ENCODE measurements at regions not wholly inside any gene's neighbourhood (a gene's known extent, or its start where the extent isn't known, plus 50 kb on each side); places are given as distances from the start of the nearest gene placed in this dataset.
A peak's percentile ranks its signal among the peaks of the same experiment; 100 is the strongest.

DNA sequence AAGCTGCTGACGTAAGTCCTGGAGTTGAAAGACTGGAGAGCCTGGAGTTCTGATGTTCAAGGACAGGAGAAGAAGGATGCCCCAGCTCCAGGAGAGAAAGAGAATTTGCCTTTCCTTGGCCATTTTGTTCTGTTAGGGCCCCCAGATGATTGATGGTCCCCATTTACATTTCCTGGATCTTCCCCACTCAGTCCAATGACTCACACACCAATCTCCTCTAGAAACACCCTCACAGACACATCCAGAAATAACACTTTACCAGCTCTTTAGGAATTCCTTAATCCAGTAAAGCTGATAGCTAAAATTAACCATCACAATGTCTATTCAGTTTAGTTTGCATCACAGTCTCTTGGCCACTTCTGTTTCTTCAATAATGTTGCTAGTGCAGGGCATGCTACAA, 260.2 kb upstream of the IRAK1BP1 start:
- H3K4me1 ChIP-seq (ENCODE audit: insufficient read depth, low read length, poor library complexity, severe bottlenecking), result no peaks in the 10 kb centered on the region
- POLR2A ChIA-PET (ENCODE audit: low non-redundant PET), result no interaction called here
- CTCF ChIA-PET, result no interaction called here

GRCh38 chr6:78611102-78611620, 256.2 kb upstream of the IRAK1BP1 start:
- CTCF ChIA-PET, result no interaction called here
- intact Hi-C loops (cut with micrococcal nuclease; ENCODE audit: unreplicated experiment), result no loop called here

More for the DNA sequence above, 260.2 kb upstream of the IRAK1BP1 start:
- Histone ChIP-seq H3K36me3 (ENCODE audit: insufficient read depth, low read length, poor library complexity, severe bottlenecking) (no peaks in the 10 kb centered on the region), H3K9me3 (ENCODE audit: low read depth, low read length, poor library complexity, severe bottlenecking) (no peaks in the 10 kb centered on the region), H3K27me3 (replicated peaks; ENCODE audit: insufficient read depth, low read depth, low read length, poor library complexity) (no peaks in the 10 kb centered on the region), H3K27ac (ENCODE audit: low read depth, low read length, poor library complexity, severe bottlenecking) (no peak overlapping the region), H3K4me3 (ENCODE audit: low read depth, low read length, poor library complexity, severe bottlenecking) (no peak overlapping the region)
- no TSS peak for BruUV-seq (replicated peaks)
- TF ChIP-seq EZH2 (IDR thresholded peaks at IDR 0.05; ENCODE audit: borderline replicate concordance, low read depth, low read length, poor library complexity, severe bottlenecking), result no peak
- no peak for DNase-seq (ENCODE audit: low spot score)
- intact Hi-C loops (cut with micrococcal nuclease; ENCODE audit: unreplicated experiment), result no loop called here

DNA sequence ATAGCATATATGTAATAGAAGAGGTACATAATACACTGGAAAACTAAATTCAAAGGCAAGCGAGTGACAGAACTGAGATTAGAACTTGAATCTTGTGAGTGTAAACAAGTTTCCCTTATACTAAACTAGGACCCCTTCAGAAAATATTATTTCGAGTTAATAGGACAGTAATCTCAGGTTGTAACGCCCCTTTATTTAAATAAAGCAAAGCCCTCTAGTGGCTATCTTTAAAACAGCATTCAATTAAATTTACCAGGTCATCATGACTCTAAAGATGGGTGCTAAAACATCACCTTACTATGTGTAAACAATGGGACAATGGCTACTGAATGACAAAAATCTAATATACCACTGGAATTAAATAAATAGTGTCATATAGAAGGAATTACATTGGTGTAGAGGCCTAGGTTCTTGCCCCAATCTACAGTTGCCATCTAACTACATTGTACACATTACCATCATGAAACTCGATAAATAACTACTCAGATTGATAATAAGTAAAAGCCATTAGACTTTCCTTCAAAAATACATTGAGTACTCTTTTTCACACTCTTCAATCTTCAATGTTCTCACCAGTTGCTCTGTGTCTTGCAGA, 255.4 kb upstream of the IRAK1BP1 start:
- Histone ChIP-seq H3K27me3 (replicated peaks; ENCODE audit: insufficient read depth, low read depth, low read length, poor library complexity) (no peaks in the 10 kb centered on the region), H3K27ac (ENCODE audit: low read depth, low read length, poor library complexity, severe bottlenecking) (no peak overlapping the region), H3K36me3 (ENCODE audit: insufficient read depth, low read length, poor library complexity, severe bottlenecking) (no peaks in the 10 kb centered on the region), H3K4me1 (ENCODE audit: insufficient read depth, low read length, poor library complexity, severe bottlenecking) (no peaks in the 10 kb centered on the region), H3K4me3 (ENCODE audit: low read depth, low read length, poor library complexity, severe bottlenecking) (no peak overlapping the region), H3K9me3 (ENCODE audit: low read depth, low read length, poor library complexity, severe bottlenecking) (no peaks in the 10 kb centered on the region)
- POLR2A ChIA-PET (ENCODE audit: low non-redundant PET), result no interaction called here
- peak; percentile 30 for DNase-seq (ENCODE audit: low spot score)
- intact Hi-C loops (cut with micrococcal nuclease; ENCODE audit: unreplicated experiment), result no loop called here
- no peak for TF ChIP-seq EZH2 (IDR thresholded peaks at IDR 0.05; ENCODE audit: borderline replicate concordance, low read depth, low read length, poor library complexity, severe bottlenecking)
- peak; percentile 74 for TF ChIP-seq CTCF (conservative IDR thresholded peaks at IDR 0.05; ENCODE audit: low read depth, low read length)
- no TSS peak for BruUV-seq (replicated peaks)
- CTCF ChIA-PET, result no interaction called here

More at GRCh38 chr6:78611102-78611620, 256.2 kb upstream of the IRAK1BP1 start:
- no peak overlapping the region for H3K4me3 ChIP-seq (ENCODE audit: low read depth, low read length, poor library complexity, severe bottlenecking)
- no peaks in the 10 kb centered on the region for H3K36me3 ChIP-seq (ENCODE audit: insufficient read depth, low read length, poor library complexity, severe bottlenecking)
- TF ChIP-seq EZH2 (IDR thresholded peaks at IDR 0.05; ENCODE audit: borderline replicate concordance, low read depth, low read length, poor library complexity, severe bottlenecking) (no peak), CTCF (conservative IDR thresholded peaks at IDR 0.05; ENCODE audit: low read depth, low read length) (no peak)
- H3K27me3 ChIP-seq (replicated peaks; ENCODE audit: insufficient read depth, low read depth, low read length, poor library complexity), result no peaks in the 10 kb centered on the region
- BruUV-seq (replicated peaks), result no TSS peak
- no peaks in the 10 kb centered on the region for H3K9me3 ChIP-seq (ENCODE audit: low read depth, low read length, poor library complexity, severe bottlenecking)
- H3K4me1 ChIP-seq (ENCODE audit: insufficient read depth, low read length, poor library complexity, severe bottlenecking), result no peaks in the 10 kb centered on the region
- POLR2A ChIA-PET (ENCODE audit: low non-redundant PET), result no interaction called here
- H3K27ac ChIP-seq (ENCODE audit: low read depth, low read length, poor library complexity, severe bottlenecking), result no peak overlapping the region
- DNase-seq (ENCODE audit: low spot score), result no peak

DNA sequence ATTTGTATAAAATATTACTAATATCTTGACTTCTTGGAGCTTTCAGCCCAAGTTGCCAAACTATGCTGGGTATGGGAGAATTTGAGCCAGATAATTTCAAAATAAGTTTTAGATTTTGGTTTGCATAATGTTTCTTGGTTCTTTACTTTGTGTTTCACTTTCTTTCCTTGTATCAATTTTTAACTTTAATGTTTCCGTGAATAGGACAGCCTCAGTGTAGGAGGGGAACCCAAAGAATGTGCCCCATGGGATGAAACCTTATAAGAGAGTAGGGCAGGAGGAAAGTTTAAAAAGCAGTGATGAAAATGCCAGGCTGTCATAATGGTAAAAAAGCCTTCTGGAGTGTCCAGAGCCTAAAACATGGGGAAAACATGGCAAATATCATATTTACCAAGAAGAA, 252.4 kb upstream of the IRAK1BP1 start:
- no peaks in the 10 kb centered on the region for H3K27me3 ChIP-seq (replicated peaks; ENCODE audit: insufficient read depth, low read depth, low read length, poor library complexity)

More for the DNA sequence above, 252.4 kb upstream of the IRAK1BP1 start:
- no TSS peak for BruUV-seq (replicated peaks)
- Histone ChIP-seq H3K9me3 (ENCODE audit: low read depth, low read length, poor library complexity, severe bottlenecking) (no peaks in the 10 kb centered on the region), H3K36me3 (ENCODE audit: insufficient read depth, low read length, poor library complexity, severe bottlenecking) (no peaks in the 10 kb centered on the region), H3K4me3 (ENCODE audit: low read depth, low read length, poor library complexity, severe bottlenecking) (no peak overlapping the region), H3K27ac (ENCODE audit: low read depth, low read length, poor library complexity, severe bottlenecking) (no peak overlapping the region), H3K4me1 (ENCODE audit: insufficient read depth, low read length, poor library complexity, severe bottlenecking) (no peaks in the 10 kb centered on the region)
- CTCF ChIA-PET, result no interaction called here
- TF ChIP-seq CTCF (conservative IDR thresholded peaks at IDR 0.05; ENCODE audit: low read depth, low read length) (no peak), EZH2 (IDR thresholded peaks at IDR 0.05; ENCODE audit: borderline replicate concordance, low read depth, low read length, poor library complexity, severe bottlenecking) (no peak)
- DNase-seq (ENCODE audit: low spot score), result no peak
- POLR2A ChIA-PET (ENCODE audit: low non-redundant PET), result no interaction called here
- intact Hi-C loops (cut with micrococcal nuclease; ENCODE audit: unreplicated experiment), result no loop called here
